Kidney tubule cell (primary cell): ENCODE measurements at regions not wholly inside any gene's neighbourhood (a gene's known extent, or its start where the extent isn't known, plus 50 kb on each side); places are given as distances from the start of the nearest gene placed in this dataset.

ENCODE experiments used
- DNase-seq: peaks from one replicate; pipeline ENCODE4 v3.0.0-alpha.2; 2018; ENCODE audit warnings: low spot score

DNA sequence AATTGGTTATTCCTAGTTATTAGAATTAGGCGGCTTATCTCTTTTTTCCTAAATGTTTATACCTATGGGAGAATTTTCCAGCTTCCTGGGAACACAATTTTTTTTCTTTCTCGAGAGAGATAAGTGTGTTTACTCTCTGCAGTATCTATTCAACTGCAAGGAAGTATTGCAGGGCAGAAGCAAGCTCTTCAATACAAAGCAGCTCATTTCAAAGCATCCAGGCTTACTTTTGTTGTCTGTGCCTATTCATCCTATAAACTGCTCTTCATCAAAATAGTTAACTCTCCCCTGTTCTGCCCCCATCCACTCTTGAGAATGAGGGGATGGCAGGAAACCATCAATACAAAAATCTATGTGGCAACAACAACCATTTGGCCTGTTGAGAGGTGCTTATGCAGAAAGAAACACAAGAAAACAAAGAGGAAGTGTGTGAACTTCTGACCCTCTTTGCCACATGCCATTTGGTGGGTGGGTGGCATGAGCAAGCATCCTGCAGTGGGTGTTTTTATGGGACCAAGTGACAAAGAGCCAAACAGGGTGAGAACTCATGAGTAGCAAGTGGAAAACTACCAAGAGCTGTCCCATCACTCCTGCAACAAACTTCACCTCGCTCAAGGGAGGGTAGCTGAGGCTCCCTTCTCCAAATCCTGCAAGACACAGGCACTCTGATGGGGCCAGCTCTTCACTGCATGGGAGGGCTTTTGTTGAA lies 50.6 kb upstream of the MRPS6 start:
- DNase-seq = no peak

DNA sequence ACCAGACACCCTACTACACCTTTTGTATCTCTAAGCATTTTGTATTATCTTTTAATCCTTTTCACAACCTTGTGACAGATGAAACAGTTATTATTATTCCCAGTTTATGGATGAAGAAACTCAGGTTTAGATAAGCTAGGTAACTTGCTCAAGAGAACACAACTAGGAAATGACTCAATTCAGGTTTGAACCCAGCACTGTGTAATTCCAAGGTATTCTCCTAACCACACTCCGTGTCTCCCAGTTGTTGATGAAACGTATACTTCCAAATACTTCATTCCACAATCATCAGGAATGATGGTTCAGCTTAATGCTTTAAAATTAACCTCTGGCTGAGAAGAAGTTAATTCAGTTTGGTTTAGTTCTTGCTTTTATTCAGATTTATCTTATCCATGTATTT lies 51.7 kb upstream of the MRPS6 start:
- no peak for DNase-seq

DNA sequence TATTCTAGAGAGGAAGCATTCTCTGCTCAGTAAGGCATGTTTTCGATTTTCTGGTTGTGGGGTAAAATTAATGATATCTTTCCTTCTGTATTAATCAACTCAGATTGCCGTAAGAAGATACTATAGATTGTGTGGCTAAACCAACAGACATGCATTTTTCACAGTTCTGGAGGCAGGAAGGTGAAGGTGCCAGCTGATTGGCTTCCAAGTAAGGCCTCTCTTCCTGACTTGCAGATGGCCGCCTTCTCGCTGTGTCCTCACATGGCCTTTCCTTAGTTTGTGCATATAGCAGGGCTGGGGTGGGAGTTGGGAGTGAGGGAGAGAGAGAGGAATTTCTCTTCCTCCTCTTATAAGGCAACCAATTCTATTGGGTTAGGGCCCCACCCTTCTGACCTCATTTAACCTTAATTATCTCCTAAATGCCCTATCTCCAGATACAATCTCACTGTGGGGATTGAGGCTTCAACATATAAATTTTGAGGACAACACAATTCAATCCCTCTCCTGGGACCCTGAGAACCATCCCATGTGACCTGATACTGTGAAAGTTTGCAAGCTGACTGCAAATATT lies 52.3 kb upstream of the MRPS6 start:
- DNase-seq = no peak

GRCh38 chr21:34020005-34020847 lies 53.2 kb upstream of the MRPS6 start:
- DNase-seq = no peak

DNA sequence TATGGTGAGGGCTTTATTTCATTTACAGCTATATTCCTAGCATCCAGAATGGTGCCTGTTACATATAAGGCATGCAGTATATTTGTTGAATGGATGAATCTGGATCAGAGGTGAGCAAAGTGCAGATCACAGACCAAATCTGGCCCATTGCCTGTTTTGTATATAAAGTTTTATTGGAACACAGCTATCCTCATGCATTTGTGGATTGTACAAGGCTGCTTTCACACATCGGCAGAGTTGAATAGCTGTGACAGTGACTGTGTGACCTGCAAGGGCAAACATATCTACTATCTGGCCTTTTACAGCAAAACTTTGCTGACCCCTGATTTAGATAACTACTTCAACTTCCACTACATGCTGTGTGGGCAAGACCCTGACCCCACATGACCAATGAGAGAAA lies 54.0 kb upstream of the MRPS6 start:
- DNase-seq = no peak

DNA sequence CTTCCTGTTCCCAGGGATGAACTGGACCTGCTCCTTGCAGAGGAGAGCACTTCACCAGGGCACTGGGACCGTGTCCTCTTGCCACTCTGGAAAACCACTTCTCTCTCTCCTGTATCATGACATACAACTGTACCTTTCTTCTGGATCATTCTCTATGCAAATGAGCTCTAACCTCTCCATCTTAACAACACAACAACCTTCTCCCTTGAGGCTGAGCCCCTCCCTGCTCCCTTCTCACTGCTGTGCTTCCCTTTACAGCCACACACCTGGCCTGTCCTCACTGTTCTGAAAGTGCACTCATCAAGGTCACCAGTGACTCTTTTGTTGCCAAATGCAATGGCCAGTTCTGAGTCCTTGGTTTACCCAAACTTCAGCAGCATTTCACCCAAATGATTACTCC lies 54.5 kb upstream of the MRPS6 start:
- no peak for DNase-seq

- no peak for DNase-seq
Measured at GRCh38 chr21:34018185-34018584, 55.2 kb upstream of the MRPS6 start.

GRCh38 chr21:34017039-34017961 lies 56.1 kb upstream of the MRPS6 start:
- no peak for DNase-seq

GRCh38 chr21:34012640-34013039 lies 60.7 kb upstream of the MRPS6 start:
- no peak for DNase-seq

- DNase-seq = no peak
Measured at GRCh38 chr21:34011660-34012059, 61.7 kb upstream of the MRPS6 start.

- no peak for DNase-seq
Measured at GRCh38 chr21:34009193-34009592, 64.2 kb upstream of the MRPS6 start.

DNA sequence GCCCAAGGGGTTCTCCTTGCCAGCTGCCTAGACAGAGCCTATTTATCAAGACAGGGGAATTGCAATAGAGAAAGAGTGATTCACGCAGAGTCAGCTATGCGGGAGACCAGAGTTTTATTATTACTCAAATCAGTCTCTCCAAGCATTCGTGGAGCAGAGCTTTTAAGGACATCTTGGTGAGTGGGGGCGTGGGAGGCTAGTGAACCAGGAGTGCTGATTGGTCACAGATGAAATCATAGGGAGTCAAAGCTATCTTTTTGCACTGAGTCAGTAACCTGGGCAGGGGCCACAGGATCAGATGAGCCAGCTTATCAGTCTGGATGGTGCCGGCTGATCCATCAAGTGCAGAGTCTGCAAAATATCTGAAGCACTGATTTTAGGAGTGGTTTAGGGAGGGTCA lies 64.8 kb upstream of the MRPS6 start:
- no peak for DNase-seq

- DNase-seq = no peak
Measured at GRCh38 chr21:34006611-34007168, 66.7 kb upstream of the MRPS6 start.

DNA sequence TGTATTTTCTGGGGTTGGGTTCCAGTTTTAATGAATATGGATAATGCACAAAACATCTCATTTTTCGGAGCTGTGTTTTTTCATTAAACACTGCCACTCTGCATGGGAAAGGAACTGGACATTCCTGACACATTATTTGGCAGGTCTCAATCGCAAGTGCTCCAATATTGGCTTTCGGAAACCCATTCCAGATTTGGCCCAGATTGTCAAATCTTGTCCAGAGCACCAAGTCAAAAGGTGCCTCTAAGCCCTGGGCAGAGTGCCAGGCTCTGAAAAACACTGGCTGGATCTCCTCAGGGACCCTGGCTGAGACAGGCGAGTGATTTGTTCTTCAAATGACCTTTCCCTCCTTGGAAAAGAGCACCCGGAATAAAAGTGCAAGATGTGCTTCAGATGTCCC lies 68.4 kb upstream of the MRPS6 start:
- DNase-seq = no peak

GRCh38 chr21:34004013-34004938 lies 69.1 kb upstream of the MRPS6 start:
- no peak for DNase-seq

GRCh38 chr21:34003428-34003827 lies 70.0 kb upstream of the MRPS6 start:
- DNase-seq = no peak

GRCh38 chr21:34000375-34000774 lies 73.0 kb upstream of the MRPS6 start:
- no peak for DNase-seq

DNA sequence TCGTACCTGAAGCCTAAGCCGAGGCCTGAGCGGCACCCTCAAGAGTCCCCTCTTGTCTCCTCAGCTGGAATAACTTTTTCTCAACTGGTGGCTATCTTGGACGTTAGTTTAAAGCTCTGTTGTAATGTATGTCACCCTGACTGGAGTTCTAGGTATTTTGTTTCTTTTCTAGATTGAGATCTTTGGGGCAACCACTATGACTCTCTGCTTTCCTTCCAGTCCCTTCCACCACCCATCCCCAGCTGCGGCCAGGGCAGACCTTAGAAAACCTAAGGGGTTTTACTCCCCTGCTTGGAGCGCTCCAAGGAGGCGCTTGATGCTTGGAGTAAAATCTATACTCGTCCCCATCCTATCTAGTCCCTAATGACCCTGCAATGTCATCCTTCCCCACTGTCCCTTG lies 74.6 kb upstream of the MRPS6 start:
- DNase-seq = no peak

DNA sequence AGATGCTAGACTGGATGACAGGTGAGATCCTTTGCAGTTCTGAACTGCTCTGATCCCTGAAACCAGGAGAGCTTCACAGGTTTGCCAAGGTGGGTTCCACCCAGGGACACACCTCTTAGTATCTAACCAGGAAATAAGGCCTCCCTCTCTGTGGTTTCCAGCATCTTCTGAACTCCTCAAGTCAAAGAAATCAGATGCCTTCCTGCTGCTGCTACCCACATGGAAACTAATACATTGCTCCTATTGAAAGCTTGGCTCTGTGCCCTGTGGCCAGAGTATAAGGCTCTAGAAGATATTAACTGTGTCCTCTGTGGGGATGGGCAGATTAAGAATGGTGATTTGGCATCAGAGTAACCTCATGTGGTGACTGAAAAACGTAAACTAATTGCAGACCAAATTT lies 75.0 kb upstream of the MRPS6 start:
- DNase-seq = no peak

- DNase-seq = no peak
Measured at GRCh38 chr21:33997436-33997835, 75.9 kb upstream of the MRPS6 start.

DNA sequence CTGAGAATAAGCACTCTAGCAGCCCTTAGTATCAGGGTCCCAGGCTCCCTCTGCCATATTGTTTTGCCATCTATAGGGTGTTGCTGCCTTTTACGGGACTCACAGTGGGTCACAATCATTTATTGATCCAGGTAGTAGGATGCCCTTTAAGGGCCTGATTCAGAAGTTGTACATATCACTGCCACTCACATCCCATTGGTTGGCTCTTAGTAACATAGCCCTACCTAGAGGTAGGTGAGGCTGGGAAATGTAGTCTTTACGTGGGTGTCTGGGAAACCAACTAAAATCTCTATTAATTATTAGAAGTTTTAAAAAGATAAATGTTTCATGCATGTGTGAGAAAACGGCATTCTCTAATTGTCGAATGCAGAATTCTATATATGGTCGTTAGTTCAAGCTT lies 78.8 kb upstream of the ATP5PO start:
- DNase-seq = no peak
